ENCODE measurements at regions not wholly inside any gene's neighbourhood (a gene's known extent, or its start where the extent isn't known, plus 50 kb on each side); places are given as distances from the start of the nearest gene placed in this dataset.
A peak's percentile ranks its signal among the peaks of the same experiment; 100 is the strongest.

GRCh38 chr13:31462766-31463165 lies 263.0 kb downstream of the B3GLCT start:
- ChIA-PET POLR2A (no interaction called here), CTCF (no interaction called here)
- no peak for TF ChIP-seq CTCF (IDR thresholded peaks at IDR 0.05; ENCODE audit: insufficient read depth, low read length, missing control alignments)

GRCh38 chr13:31468114-31468902 lies 268.5 kb downstream of the B3GLCT start:
- DNase-seq (ENCODE audit: low read depth, low spot score), result no peak
- no peak overlapping the region for H3K4me3 ChIP-seq (ENCODE audit: low read depth, low read length)
- CTCF ChIA-PET, result no interaction called here
- POLR2A ChIA-PET, result no interaction called here
- TF ChIP-seq CTCF (IDR thresholded peaks at IDR 0.05; ENCODE audit: insufficient read depth, low read length, missing control alignments), result no peak

More at GRCh38 chr13:31462766-31463165, 263.0 kb downstream of the B3GLCT start:
- DNase-seq (ENCODE audit: low read depth, low spot score), result no peak
- H3K4me3 ChIP-seq (ENCODE audit: low read depth, low read length), result no peak overlapping the region

GRCh38 chr13:31469377-31469776 lies 269.6 kb downstream of the B3GLCT start:
- DNase-seq (ENCODE audit: low read depth, low spot score), result no peak
- CTCF ChIA-PET, result no interaction called here
- no peak overlapping the region for H3K4me3 ChIP-seq (ENCODE audit: low read depth, low read length)
- POLR2A ChIA-PET, result no interaction called here
- TF ChIP-seq CTCF (IDR thresholded peaks at IDR 0.05; ENCODE audit: insufficient read depth, low read length, missing control alignments), result no peak

GRCh38 chr13:31476266-31476665 lies 263.1 kb upstream of the RXFP2 start:
- ChIA-PET POLR2A (interaction anchor here (1.0 kb wide), 1 partner anchor 280 kb away, joined by 3 read pairs; no protein-coding TSS in a partner anchor), CTCF (interaction anchor here (0.7 to 1.5 kb wide), 4 partner anchors 37 to 266 kb away, joined by 3 read pairs; no protein-coding TSS in a partner anchor)
- H3K4me3 ChIP-seq (ENCODE audit: low read depth, low read length), result no peak overlapping the region
- TF ChIP-seq CTCF (IDR thresholded peaks at IDR 0.05; ENCODE audit: insufficient read depth, low read length, missing control alignments), result no peak
- peak; percentile 86 for DNase-seq (ENCODE audit: low read depth, low spot score)

GRCh38 chr13:31476753-31477152 lies 262.6 kb upstream of the RXFP2 start:
- no peak for TF ChIP-seq CTCF (IDR thresholded peaks at IDR 0.05; ENCODE audit: insufficient read depth, low read length, missing control alignments)
- CTCF ChIA-PET, result interaction anchor here (0.7 to 1.5 kb wide), 4 partner anchors 37 to 266 kb away, joined by 3 read pairs; no protein-coding TSS in a partner anchor
- no peak for DNase-seq (ENCODE audit: low read depth, low spot score)
- POLR2A ChIA-PET, result interaction anchor here (1.0 kb wide), 1 partner anchor 279 kb away, joined by 3 read pairs; no protein-coding TSS in a partner anchor
- no peak overlapping the region for H3K4me3 ChIP-seq (ENCODE audit: low read depth, low read length)

GRCh38 chr13:31477961-31478360 lies 261.4 kb upstream of the RXFP2 start:
- peak; percentile 88 for DNase-seq (ENCODE audit: low read depth, low spot score)
- no peak for TF ChIP-seq CTCF (IDR thresholded peaks at IDR 0.05; ENCODE audit: insufficient read depth, low read length, missing control alignments)
- CTCF ChIA-PET, result no interaction called here
- POLR2A ChIA-PET, result interaction anchor here (1.0 kb wide), 1 partner anchor 289 kb away, joined by 4 read pairs; no protein-coding TSS in a partner anchor
- no peak overlapping the region for H3K4me3 ChIP-seq (ENCODE audit: low read depth, low read length)
